MM.1S (cell line): ENCODE measurements at regions not wholly inside any gene's neighbourhood (a gene's known extent, or its start where the extent isn't known, plus 50 kb on each side); places are given as distances from the start of the nearest gene placed in this dataset.

Experiments
- DNase-seq: peaks from one replicate; pipeline ENCODE4 v3.0.0-alpha.2; 2015
- H2AFZ ChIP-seq: fragments of 300-600 bp; sonication (generic); 2 replicates; pipeline ENCODE4 v1.6.0; 2016; ENCODE audit warnings: antibody characterized with exemption, low read length
- H3F3A ChIP-seq: fragments of 300-600 bp; sonication (generic); 2 replicates; pipeline ENCODE4 v1.6.1; 2016; ENCODE audit warnings: mild to moderate bottlenecking, antibody characterized with exemption, low read length, moderate library complexity, mixed read lengths; ENCODE audit not compliant: insufficient read depth
- H3K27ac ChIP-seq: fragments of 300-600 bp; sonication (generic); 2 replicates; pipeline ENCODE4 v1.5.1; 2016; ENCODE audit warnings: mild to moderate bottlenecking, low read length
- H3K27me3 ChIP-seq: fragments of 300-600 bp; sonication (generic); replicated peaks from 2 replicates; pipeline ENCODE4 v1.6.0; 2016; ENCODE audit warnings: low read length; ENCODE audit not compliant: insufficient read depth
- H3K36me3 ChIP-seq: fragments of 300-600 bp; sonication (generic); replicated peaks from 2 replicates; pipeline ENCODE4 v1.6.1; 2016; ENCODE audit warnings: mild to moderate bottlenecking, low read length, mixed read lengths; ENCODE audit not compliant: insufficient read depth
- H3K4me1 ChIP-seq: fragments of 300-600 bp; sonication (generic); 2 replicates; pipeline ENCODE4 v1.6.1; 2016; ENCODE audit warnings: low read length, mixed read lengths
- H3K4me2 ChIP-seq: fragments of 300-600 bp; sonication (generic); 2 replicates; pipeline ENCODE4 v1.6.0; 2016; ENCODE audit warnings: low read depth, low read length
- H3K4me3 ChIP-seq: fragments of 300-600 bp; sonication (generic); 2 replicates; pipeline ENCODE4 v1.5.1; 2016; ENCODE audit warnings: low read length, mixed read lengths
- H3K79me2 ChIP-seq: fragments of 300-600 bp; sonication (generic); 2 replicates; pipeline ENCODE4 v1.6.1; 2016; ENCODE audit warnings: mixed run types, low read length, mixed read lengths
- H3K9ac ChIP-seq: fragments of 300-600 bp; sonication (generic); 2 replicates; pipeline ENCODE4 v1.6.1; 2016; ENCODE audit warnings: low read length, mixed read lengths
- H3K9me2 ChIP-seq: fragments of 300-600 bp; sonication (generic); replicated peaks from 2 replicates; pipeline ENCODE4 v1.6.1; 2016; ENCODE audit warnings: mild to moderate bottlenecking, low read length, mixed read lengths; ENCODE audit not compliant: insufficient read depth
- H3K9me3 ChIP-seq: fragments of 300-600 bp; sonication (generic); replicated peaks from 2 replicates; pipeline ENCODE4 v1.6.1; 2016; ENCODE audit warnings: mild to moderate bottlenecking, low read length, mixed read lengths; ENCODE audit not compliant: insufficient read depth
- H4K20me1 ChIP-seq: fragments of 300-600 bp; sonication (generic); 2 replicates; pipeline ENCODE4 v1.6.1; 2016; ENCODE audit warnings: mild to moderate bottlenecking, low read length, moderate library complexity, mixed read lengths; ENCODE audit not compliant: insufficient read depth
- CTCF ChIP-seq: fragments of 300-600 bp; sonication (generic); IDR thresholded peaks from 2 replicates; pipeline ENCODE4 v1.5.1; 2016; ENCODE audit warnings: antibody characterized with exemption, low read length, mixed read lengths
- EZH2 ChIP-seq: fragments of 300-600 bp; sonication (generic); optimal IDR thresholded peaks from 2 replicates; pipeline ENCODE3; 2017; ENCODE audit warnings: low read depth, mild to moderate bottlenecking, antibody characterized with exemption, low read length, mixed read lengths
- EZH2phosphoT487 ChIP-seq: fragments of 300-600 bp; sonication (generic); IDR thresholded peaks from 2 replicates; pipeline ENCODE4 v1.6.1; 2018; ENCODE audit warnings: antibody characterized with exemption, low read length

GRCh38 chr6:22455378-22455777 lies 114.0 kb upstream of the HDGFL1 start:
- H3K9me2 ChIP-seq: no peaks in the 10 kb centered on the region
- no peaks in the 10 kb centered on the region for H3K79me2 ChIP-seq
- no peak overlapping the region for H3K9ac ChIP-seq
- H4K20me1 ChIP-seq: no peaks in the 10 kb centered on the region
- H3K27me3 ChIP-seq: no peaks in the 10 kb centered on the region
- H3F3A ChIP-seq: no peaks in the 10 kb centered on the region
- no peak overlapping the region for H3K4me3 ChIP-seq
- H3K9me3 ChIP-seq: no peaks in the 10 kb centered on the region; the same call in 1 of the 2 replicates
- no peaks in the 10 kb centered on the region for H3K36me3 ChIP-seq
- H2AFZ ChIP-seq: no peak overlapping the region
- DNase-seq: no peak
- TF ChIP-seq EZH2phosphoT487: no peak
- TF ChIP-seq CTCF: no peak
- TF ChIP-seq EZH2: no peak
- H3K4me1 ChIP-seq: no peaks in the 10 kb centered on the region
- H3K27ac ChIP-seq: no peak overlapping the region
- no peak overlapping the region for H3K4me2 ChIP-seq

- H3K36me3 ChIP-seq: no peaks in the 10 kb centered on the region
- H3K4me3 ChIP-seq: no peak overlapping the region
- no peak for TF ChIP-seq CTCF
- no peak for TF ChIP-seq EZH2
- no peak for TF ChIP-seq EZH2phosphoT487
- H3K27me3 ChIP-seq: no peaks in the 10 kb centered on the region
- DNase-seq: no peak
- H3K79me2 ChIP-seq: no peaks in the 10 kb centered on the region
- no peak overlapping the region for H2AFZ ChIP-seq
- no peaks in the 10 kb centered on the region for H4K20me1 ChIP-seq
- H3K9ac ChIP-seq: no peak overlapping the region
- no peaks in the 10 kb centered on the region for H3F3A ChIP-seq
- no peaks in the 10 kb centered on the region; the same call in 1 of the 2 replicates for H3K9me3 ChIP-seq
- H3K4me1 ChIP-seq: no peaks in the 10 kb centered on the region
- no peak overlapping the region for H3K27ac ChIP-seq
- H3K9me2 ChIP-seq: no peaks in the 10 kb centered on the region
- no peak overlapping the region for H3K4me2 ChIP-seq
These were observed 111.4 kb upstream of the HDGFL1 start for GRCh38 chr6:22457996-22458395.

DNA sequence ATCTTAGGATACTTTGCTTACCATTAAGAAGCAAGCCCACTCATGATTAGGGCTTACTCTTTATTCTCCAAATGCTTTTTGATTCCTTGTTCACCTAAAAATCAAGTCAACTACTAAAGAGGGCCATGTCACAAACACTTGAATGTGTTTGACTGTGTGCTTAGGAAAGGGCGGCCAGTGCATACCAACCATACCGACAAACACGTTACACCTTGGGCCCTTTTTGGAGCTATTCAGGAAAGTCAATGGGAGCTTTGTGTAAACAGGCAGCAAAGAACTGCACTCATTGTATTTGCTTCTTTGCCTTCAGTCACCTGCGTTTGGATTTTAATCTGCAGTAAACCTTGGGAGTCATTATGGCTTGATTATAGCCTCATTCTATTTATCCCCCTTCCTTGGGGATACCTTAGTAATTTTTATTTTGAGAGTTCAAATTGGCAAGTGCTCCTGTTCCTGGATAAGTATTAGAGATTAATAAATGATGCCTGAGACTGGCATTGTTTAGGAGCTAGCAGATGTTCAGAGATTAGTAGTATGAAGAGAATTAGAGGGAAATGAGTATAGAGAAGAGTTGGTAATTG lies 102.6 kb upstream of the HDGFL1 start:
- H3K27ac ChIP-seq: no peak overlapping the region
- no peak for TF ChIP-seq CTCF
- no peak for TF ChIP-seq EZH2phosphoT487
- no peak for TF ChIP-seq EZH2
- no peak overlapping the region for H3K9ac ChIP-seq
- H3K9me3 ChIP-seq: no peaks in the 10 kb centered on the region
- no peaks in the 10 kb centered on the region for H3F3A ChIP-seq
- no peaks in the 10 kb centered on the region for H3K9me2 ChIP-seq
- no peaks in the 10 kb centered on the region for H4K20me1 ChIP-seq
- no peaks in the 10 kb centered on the region for H3K36me3 ChIP-seq
- H3K4me1 ChIP-seq: no peaks in the 10 kb centered on the region
- no peaks in the 10 kb centered on the region for H3K79me2 ChIP-seq
- H2AFZ ChIP-seq: no peak overlapping the region
- no peaks in the 10 kb centered on the region for H3K27me3 ChIP-seq
- H3K4me2 ChIP-seq: no peak overlapping the region
- no peak for DNase-seq
- H3K4me3 ChIP-seq: no peak overlapping the region
